ENCODE measurements at regions not wholly inside any gene's neighbourhood (a gene's known extent, or its start where the extent isn't known, plus 50 kb on each side); places are given as distances from the start of the nearest gene placed in this dataset.

- DNase-seq (ENCODE audit: low spot score): no peak
These were observed 103.7 kb upstream of the MVB12B start for GRCh38 chr9:126222835-126223431.

DNA sequence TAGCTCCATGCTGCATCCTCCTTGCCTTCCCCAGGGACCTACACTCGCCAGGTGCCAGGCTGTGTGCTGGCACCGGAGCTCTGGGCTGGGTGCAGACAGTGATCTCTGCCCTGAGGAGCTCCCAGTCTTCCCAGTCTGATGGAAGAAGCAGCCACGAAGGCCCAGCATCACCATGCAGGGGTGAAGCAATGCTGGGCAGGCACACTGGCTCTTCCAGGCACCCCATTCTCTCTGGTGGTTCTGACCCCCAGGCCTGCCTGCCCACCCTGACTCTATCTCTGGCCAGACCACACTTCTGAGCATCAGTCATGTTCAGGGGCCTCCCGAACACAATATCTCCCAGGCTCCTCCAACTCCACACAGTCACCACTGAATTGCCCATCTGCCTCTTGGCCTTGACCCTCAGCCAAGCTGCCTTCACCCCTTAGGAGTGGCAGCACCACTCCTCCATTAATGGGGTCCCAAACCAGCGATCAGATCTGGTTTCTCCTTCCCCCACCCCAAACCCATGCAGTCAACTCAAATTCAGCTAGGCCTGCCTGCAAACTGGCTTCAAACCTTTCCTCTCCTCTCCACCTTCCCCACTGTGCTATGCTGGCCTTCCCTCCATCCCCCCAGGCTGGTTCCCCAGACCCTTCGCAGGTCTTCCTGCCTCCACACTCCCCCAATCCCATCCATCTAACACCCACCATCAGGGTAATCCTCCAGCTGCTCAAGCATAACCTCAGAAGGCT lies 102.7 kb upstream of the MVB12B start:
- no peak for DNase-seq (ENCODE audit: low spot score)

- DNase-seq (ENCODE audit: low spot score): no peak
These were observed 100.7 kb upstream of the MVB12B start for GRCh38 chr9:126225611-126226609.

GRCh38 chr9:126226991-126227936 lies 99.4 kb upstream of the MVB12B start:
- DNase-seq (ENCODE audit: low spot score): no peak

- peak; percentile 3 for DNase-seq (ENCODE audit: low spot score)
These were observed 98.4 kb upstream of the MVB12B start for GRCh38 chr9:126228111-126228780.

GRCh38 chr9:126228781-126229444 lies 97.7 kb upstream of the MVB12B start:
- peak; percentile 73 for DNase-seq (ENCODE audit: low spot score)

DNA sequence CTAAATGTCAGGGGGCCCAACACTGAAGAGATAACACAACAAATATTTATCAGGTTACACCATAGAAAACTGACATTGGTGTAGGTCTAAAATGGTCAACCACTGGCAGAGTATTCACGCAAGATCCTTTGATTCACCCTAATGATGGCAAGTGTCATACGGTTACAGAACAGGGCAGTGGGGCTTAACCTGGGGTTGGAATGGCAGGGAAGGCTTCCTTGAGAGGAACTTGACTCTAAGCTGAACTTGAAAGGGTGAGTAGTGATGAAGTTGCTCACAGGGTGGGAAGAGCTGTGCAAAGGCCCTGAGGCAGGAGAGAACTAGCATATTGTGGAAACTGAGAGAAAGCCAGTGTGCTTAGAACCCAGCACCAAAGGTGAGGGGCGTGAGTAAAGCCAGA lies 97.1 kb upstream of the MVB12B start:
- no peak for DNase-seq (ENCODE audit: low spot score)

DNA sequence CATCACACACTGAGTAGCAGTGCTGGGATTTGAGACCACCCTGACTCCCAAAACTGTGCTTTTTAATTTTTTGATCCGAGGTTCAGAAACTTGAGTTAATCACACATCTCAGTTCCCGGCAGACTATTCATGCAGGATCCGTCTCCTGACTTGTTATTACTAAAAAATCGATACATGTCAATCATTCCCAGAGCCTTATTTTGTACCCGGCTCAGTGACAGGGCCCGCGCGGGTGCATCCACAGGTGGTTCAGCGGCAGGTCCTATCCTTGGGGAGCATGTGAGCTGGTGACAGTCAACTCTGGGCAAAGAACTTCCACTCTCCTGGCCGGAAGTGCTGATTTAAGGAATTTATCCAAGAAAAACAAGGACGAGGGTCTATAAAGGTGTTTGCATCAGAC lies 95.9 kb upstream of the MVB12B start:
- no peak for DNase-seq (ENCODE audit: low spot score)

- DNase-seq (ENCODE audit: low spot score): no peak
These were observed 94.2 kb upstream of the MVB12B start for GRCh38 chr9:126232461-126232860.

- DNase-seq (ENCODE audit: low spot score): no peak
These were observed 93.5 kb upstream of the MVB12B start for GRCh38 chr9:126233175-126233574.

GRCh38 chr9:126233913-126234525 lies 92.6 kb upstream of the MVB12B start:
- DNase-seq (ENCODE audit: low spot score): no peak

- no peak for DNase-seq (ENCODE audit: low spot score)
These were observed 91.8 kb upstream of the MVB12B start for GRCh38 chr9:126234681-126235335.

GRCh38 chr9:126235336-126236243 lies 91.0 kb upstream of the MVB12B start:
- peak; percentile 23 for DNase-seq (ENCODE audit: low spot score)

DNA sequence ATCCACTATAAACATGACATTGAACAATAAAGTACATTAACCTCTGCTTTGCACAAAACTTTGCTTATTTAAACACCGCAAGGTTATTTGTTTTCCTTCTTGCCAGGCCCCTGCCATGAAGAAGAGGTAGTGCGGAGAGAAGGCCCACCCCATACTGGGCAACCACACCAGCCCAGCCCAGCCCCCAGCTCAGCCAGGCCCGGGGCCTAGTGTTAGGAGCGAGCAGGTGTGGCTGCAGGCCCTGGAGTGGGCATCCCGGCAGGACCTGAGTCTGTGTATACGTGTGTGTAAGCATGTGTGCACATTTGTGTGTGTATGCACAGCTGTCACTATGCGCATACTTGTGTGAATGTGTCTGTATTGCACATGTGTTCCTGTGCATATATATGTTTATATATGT lies 90.4 kb upstream of the MVB12B start:
- DNase-seq (ENCODE audit: low spot score): no peak

DNA sequence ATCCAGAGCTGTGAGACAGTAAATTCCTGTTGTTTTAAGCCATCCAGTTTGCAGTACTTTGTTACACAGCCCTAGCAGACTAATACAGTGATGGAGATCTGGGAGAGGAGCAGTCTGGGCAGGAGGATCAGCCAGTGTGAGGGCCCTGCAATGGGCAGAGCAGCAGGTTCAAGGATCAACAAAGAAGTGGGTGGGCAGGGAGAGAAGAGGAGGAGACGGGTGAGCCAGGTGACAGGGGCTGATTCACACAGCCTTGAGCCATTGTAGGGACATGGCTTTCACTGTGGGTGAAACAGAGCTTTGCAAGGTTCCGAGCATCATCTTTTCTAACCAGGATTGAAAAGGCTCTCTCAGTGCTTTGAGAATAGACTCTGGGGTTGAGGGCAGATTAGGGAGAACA lies 88.2 kb upstream of the MVB12B start:
- no peak for DNase-seq (ENCODE audit: low spot score)

- DNase-seq (ENCODE audit: low spot score): no peak
These were observed 87.1 kb upstream of the MVB12B start for GRCh38 chr9:126239515-126239914.

DNA sequence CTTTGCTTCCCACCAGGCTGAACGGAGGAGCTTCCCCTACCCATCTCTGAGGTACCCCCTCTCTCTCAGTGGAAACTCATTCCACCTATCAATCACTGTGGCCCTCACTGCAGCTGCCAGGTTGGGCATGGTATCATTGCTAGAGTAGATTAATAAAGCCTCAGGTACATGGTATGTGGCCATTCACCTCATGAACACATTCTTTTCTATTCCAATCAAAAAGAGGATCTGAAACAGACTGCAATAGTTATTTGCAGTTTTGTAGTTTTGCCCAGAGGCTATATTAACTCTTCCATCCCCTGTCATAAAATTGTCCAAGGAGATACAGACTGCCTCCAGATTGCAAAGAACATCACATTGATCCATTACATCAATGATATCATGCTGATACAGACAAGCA lies 85.8 kb upstream of the MVB12B start:
- no peak for DNase-seq (ENCODE audit: low spot score)

DNA sequence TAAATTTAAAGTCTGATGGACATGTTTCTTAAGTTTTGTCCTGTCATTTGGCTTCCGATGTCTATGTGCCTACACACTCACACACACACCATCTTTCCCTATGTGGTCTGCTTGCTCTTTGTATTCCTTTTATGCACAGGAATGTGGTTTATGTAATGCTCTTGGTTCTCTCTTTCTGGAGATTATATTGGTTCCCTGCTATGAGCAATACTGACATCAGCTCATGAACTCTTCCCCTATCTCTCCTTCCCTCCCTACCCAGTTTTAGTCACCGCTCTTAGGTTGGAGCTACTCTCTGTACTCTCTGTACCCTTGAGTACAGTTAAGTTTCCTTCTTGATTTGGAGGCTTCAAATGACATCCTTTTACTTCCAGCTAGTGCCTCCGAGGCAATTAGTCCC lies 77.9 kb upstream of the MVB12B start:
- DNase-seq (ENCODE audit: low spot score): no peak

All from cerebellar cortex (tissue), 1 donor.